ENCODE measurements at regions not wholly inside any gene's neighbourhood (a gene's known extent, or its start where the extent isn't known, plus 50 kb on each side); places are given as distances from the start of the nearest gene placed in this dataset.

DNA sequence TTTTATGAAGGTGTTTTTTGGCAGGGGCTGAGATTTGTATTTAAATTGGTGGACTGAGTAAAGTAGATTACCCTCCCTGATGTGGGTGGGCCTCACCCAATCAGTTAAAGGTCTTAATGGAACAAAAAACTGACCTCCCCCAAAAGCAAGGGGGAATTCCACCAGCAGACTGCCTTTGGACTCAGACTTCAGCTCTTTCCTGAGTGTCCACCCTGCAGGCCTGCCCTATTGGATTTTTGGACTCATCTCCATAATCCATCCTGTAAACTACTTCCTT is 228.4 kb upstream of the CAND1 start:
- Histone ChIP-seq H3K27ac (replicated peaks; ENCODE audit: low read length) (no peak overlapping the region), H3K9me3 (replicated peaks in 1 of 2; ENCODE audit: control insufficient read depth in 2 of 2, insufficient read depth in 1 of 2, low read depth in 1 of 2, low read length in 2 of 2) (no peaks in the 10 kb centered on the region), H3K4me1 (ENCODE audit: control insufficient read depth in 2 of 2, insufficient read depth in 1 of 2, low read depth in 1 of 2, low read length in 2 of 2) (peaks cover 0 to 9% of the 10 kb centered on the region in 2 donors), H3K14ac (ENCODE audit: low read length) (no peak overlapping the region), H3K9ac (ENCODE audit: low read depth, low read length, poor library complexity) (no peak overlapping the region), H2BK15ac (ENCODE audit: low read length) (no peak overlapping the region), H3K36me3 (replicated peaks in 1 of 2; ENCODE audit: control insufficient read depth in 2 of 2, insufficient read depth in 2 of 2, low read length in 2 of 2) (no peaks in the 10 kb centered on the region), H3K23ac (ENCODE audit: low read depth, low read length, poor library complexity) (no peak overlapping the region), H4K91ac (ENCODE audit: low read depth, low read length, poor library complexity) (no peak overlapping the region), H3K4ac (ENCODE audit: low read length) (no peak overlapping the region), H2BK12ac (ENCODE audit: low read length) (no peak overlapping the region), H4K8ac (ENCODE audit: low read depth, low read length) (no peak overlapping the region), H2AFZ (ENCODE audit: low read length) (no peak overlapping the region), H2BK5ac (ENCODE audit: low read length) (no peak overlapping the region), H3K4me2 (ENCODE audit: insufficient read depth, low read length, poor library complexity, severe bottlenecking) (no peak overlapping the region), H3K4me3 (ENCODE audit: low read length in 2 of 2) (no peak overlapping the region), H2AK5ac (ENCODE audit: low read depth, low read length) (no peak overlapping the region), H3K18ac (ENCODE audit: low read length) (no peak overlapping the region), H2BK120ac (ENCODE audit: low read depth, low read length) (no peak overlapping the region), H3K27me3 (ENCODE audit: control insufficient read depth in 3 of 3, insufficient read depth in 3 of 3, low read depth in 1 of 3, low read length in 3 of 3) (no peaks in the 10 kb centered on the region), H3K79me1 (ENCODE audit: low read depth, low read length) (no peaks in the 10 kb centered on the region)
- no peak for DNase-seq (ENCODE audit: low spot score)

DNA sequence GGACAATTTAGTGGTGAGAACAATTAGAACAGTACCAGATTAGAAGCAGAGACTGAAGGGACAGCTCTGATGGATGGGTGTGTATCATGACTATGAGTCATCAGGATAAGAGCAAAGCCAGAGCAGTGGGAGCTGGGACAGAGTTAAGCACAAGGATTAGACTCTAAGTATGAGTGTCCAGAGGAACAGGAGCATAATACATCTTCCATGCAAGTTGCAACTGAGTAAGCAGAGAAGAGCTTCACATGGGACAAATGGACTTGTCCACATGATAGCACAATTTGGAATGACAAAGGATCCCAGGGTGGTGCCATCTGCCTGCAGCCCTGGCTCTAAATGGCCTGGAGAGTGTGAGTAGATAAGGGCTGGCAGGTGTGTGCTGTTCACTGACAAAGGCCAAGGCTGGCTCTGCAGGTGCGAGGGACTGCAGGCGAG is 226.4 kb upstream of the CAND1 start:
- H2BK120ac ChIP-seq (ENCODE audit: low read depth, low read length): no peak overlapping the region
- H3K27me3 ChIP-seq (ENCODE audit: control insufficient read depth in 3 of 3, insufficient read depth in 3 of 3, low read depth in 1 of 3, low read length in 3 of 3): no peaks in the 10 kb centered on the region
- H3K27ac ChIP-seq (replicated peaks; ENCODE audit: low read length): no peak overlapping the region
- H3K23ac ChIP-seq (ENCODE audit: low read depth, low read length, poor library complexity): no peak overlapping the region
- peaks cover 3 to 11% of the 10 kb centered on the region in 2 donors for H3K4me1 ChIP-seq (ENCODE audit: control insufficient read depth in 2 of 2, insufficient read depth in 1 of 2, low read depth in 1 of 2, low read length in 2 of 2)
- H2BK5ac ChIP-seq (ENCODE audit: low read length): no peak overlapping the region
- no peak overlapping the region for H2AFZ ChIP-seq (ENCODE audit: low read length)
- no CpG with 5 or more reads among the region's 2 CpGs for WGBS, 2 donors (ENCODE audit: extremely low coverage in 2 of 2, insufficient read length in 2 of 2, insufficient replicate concordance in 1 of 2)
- no peak overlapping the region for H2BK12ac ChIP-seq (ENCODE audit: low read length)
- H3K14ac ChIP-seq (ENCODE audit: low read length): no peak overlapping the region
- no peak overlapping the region for H2BK15ac ChIP-seq (ENCODE audit: low read length)
- H3K4ac ChIP-seq (ENCODE audit: low read length): no peak overlapping the region
- no peak overlapping the region for H3K18ac ChIP-seq (ENCODE audit: low read length)
- no peak overlapping the region for H3K9ac ChIP-seq (ENCODE audit: low read depth, low read length, poor library complexity)
- H3K79me1 ChIP-seq (ENCODE audit: low read depth, low read length): no peaks in the 10 kb centered on the region
- H3K4me2 ChIP-seq (ENCODE audit: insufficient read depth, low read length, poor library complexity, severe bottlenecking): no peak overlapping the region
- DNase-seq (ENCODE audit: low spot score): no peak
- H3K9me3 ChIP-seq (replicated peaks in 1 of 2; ENCODE audit: control insufficient read depth in 2 of 2, insufficient read depth in 1 of 2, low read depth in 1 of 2, low read length in 2 of 2): no peaks in the 10 kb centered on the region
- H3K36me3 ChIP-seq (replicated peaks in 1 of 2; ENCODE audit: control insufficient read depth in 2 of 2, insufficient read depth in 2 of 2, low read length in 2 of 2): no peaks in the 10 kb centered on the region
- H4K8ac ChIP-seq (ENCODE audit: low read depth, low read length): no peak overlapping the region
- H4K91ac ChIP-seq (ENCODE audit: low read depth, low read length, poor library complexity): no peak overlapping the region
- H2AK5ac ChIP-seq (ENCODE audit: low read depth, low read length): no peak overlapping the region
- no peak overlapping the region for H3K4me3 ChIP-seq (ENCODE audit: low read length in 2 of 2)

GRCh38 chr12:67043771-67044170 is 225.4 kb upstream of the CAND1 start:
- H2BK12ac ChIP-seq (ENCODE audit: low read length): no peak overlapping the region
- H2BK5ac ChIP-seq (ENCODE audit: low read length): no peak overlapping the region
- H3K4me3 ChIP-seq (ENCODE audit: low read length in 2 of 2): no peak overlapping the region
- no peak overlapping the region for H2BK15ac ChIP-seq (ENCODE audit: low read length)
- H3K79me1 ChIP-seq (ENCODE audit: low read depth, low read length): no peaks in the 10 kb centered on the region
- H3K4me2 ChIP-seq (ENCODE audit: insufficient read depth, low read length, poor library complexity, severe bottlenecking): no peak overlapping the region
- no CpG with 5 or more reads among the region's 1 CpG for WGBS, 2 donors (ENCODE audit: extremely low coverage in 2 of 2, insufficient read length in 2 of 2, insufficient replicate concordance in 1 of 2)
- no peak for DNase-seq (ENCODE audit: low spot score)
- H3K23ac ChIP-seq (ENCODE audit: low read depth, low read length, poor library complexity): no peak overlapping the region
- no peak overlapping the region for H2AK5ac ChIP-seq (ENCODE audit: low read depth, low read length)
- H2AFZ ChIP-seq (ENCODE audit: low read length): no peak overlapping the region
- peaks cover 3 to 8% of the 10 kb centered on the region in 2 donors for H3K4me1 ChIP-seq (ENCODE audit: control insufficient read depth in 2 of 2, insufficient read depth in 1 of 2, low read depth in 1 of 2, low read length in 2 of 2)
- no peak overlapping the region for H2BK120ac ChIP-seq (ENCODE audit: low read depth, low read length)
- H3K4ac ChIP-seq (ENCODE audit: low read length): no peak overlapping the region
- no peak overlapping the region for H3K9ac ChIP-seq (ENCODE audit: low read depth, low read length, poor library complexity)
- no peak overlapping the region for H3K27ac ChIP-seq (replicated peaks; ENCODE audit: low read length)
- H4K91ac ChIP-seq (ENCODE audit: low read depth, low read length, poor library complexity): no peak overlapping the region
- no peak overlapping the region for H3K14ac ChIP-seq (ENCODE audit: low read length)
- no peaks in the 10 kb centered on the region for H3K27me3 ChIP-seq (ENCODE audit: control insufficient read depth in 3 of 3, insufficient read depth in 3 of 3, low read depth in 1 of 3, low read length in 3 of 3)
- no peak overlapping the region for H4K8ac ChIP-seq (ENCODE audit: low read depth, low read length)
- no peaks in the 10 kb centered on the region for H3K36me3 ChIP-seq (replicated peaks in 1 of 2; ENCODE audit: control insufficient read depth in 2 of 2, insufficient read depth in 2 of 2, low read length in 2 of 2)
- no peaks in the 10 kb centered on the region for H3K9me3 ChIP-seq (replicated peaks in 1 of 2; ENCODE audit: control insufficient read depth in 2 of 2, insufficient read depth in 1 of 2, low read depth in 1 of 2, low read length in 2 of 2)
- H3K18ac ChIP-seq (ENCODE audit: low read length): no peak overlapping the region

GRCh38 chr12:67045650-67046049 is 223.5 kb upstream of the CAND1 start:
- Histone ChIP-seq H3K36me3 (replicated peaks in 1 of 2; ENCODE audit: control insufficient read depth in 2 of 2, insufficient read depth in 2 of 2, low read length in 2 of 2) (no peaks in the 10 kb centered on the region), H3K4me2 (ENCODE audit: insufficient read depth, low read length, poor library complexity, severe bottlenecking) (no peak overlapping the region), H3K4me3 (ENCODE audit: low read length in 2 of 2) (no peak overlapping the region), H2AK5ac (ENCODE audit: low read depth, low read length) (no peak overlapping the region), H3K4me1 (ENCODE audit: control insufficient read depth in 2 of 2, insufficient read depth in 1 of 2, low read depth in 1 of 2, low read length in 2 of 2) (peaks cover 3 to 6% of the 10 kb centered on the region in 2 donors), H2BK5ac (ENCODE audit: low read length) (no peak overlapping the region), H3K79me1 (ENCODE audit: low read depth, low read length) (no peaks in the 10 kb centered on the region), H3K23ac (ENCODE audit: low read depth, low read length, poor library complexity) (no peak overlapping the region), H3K9ac (ENCODE audit: low read depth, low read length, poor library complexity) (no peak overlapping the region), H2AFZ (ENCODE audit: low read length) (no peak overlapping the region), H3K14ac (ENCODE audit: low read length) (no peak overlapping the region), H2BK120ac (ENCODE audit: low read depth, low read length) (no peak overlapping the region), H3K9me3 (replicated peaks in 1 of 2; ENCODE audit: control insufficient read depth in 2 of 2, insufficient read depth in 1 of 2, low read depth in 1 of 2, low read length in 2 of 2) (peaks cover 0 to 2% of the 10 kb centered on the region in 2 donors), H3K27ac (replicated peaks; ENCODE audit: low read length) (no peak overlapping the region), H3K4ac (ENCODE audit: low read length) (no peak overlapping the region), H3K18ac (ENCODE audit: low read length) (no peak overlapping the region), H3K27me3 (ENCODE audit: control insufficient read depth in 3 of 3, insufficient read depth in 3 of 3, low read depth in 1 of 3, low read length in 3 of 3) (no peaks in the 10 kb centered on the region), H2BK15ac (ENCODE audit: low read length) (no peak overlapping the region), H2BK12ac (ENCODE audit: low read length) (no peak overlapping the region), H4K91ac (ENCODE audit: low read depth, low read length, poor library complexity) (no peak overlapping the region), H4K8ac (ENCODE audit: low read depth, low read length) (no peak overlapping the region)
- WGBS, 2 donors (ENCODE audit: extremely low coverage in 2 of 2, insufficient read length in 2 of 2, insufficient replicate concordance in 1 of 2): no CpG with 5 or more reads among the region's 5 CpGs
- DNase-seq (ENCODE audit: low spot score): no peak

Measured in neuronal stem cell (in vitro differentiated cells).